ENCODE measurements at regions not wholly inside any gene's neighbourhood (a gene's known extent, or its start where the extent isn't known, plus 50 kb on each side); places are given as distances from the start of the nearest gene placed in this dataset.

DNA sequence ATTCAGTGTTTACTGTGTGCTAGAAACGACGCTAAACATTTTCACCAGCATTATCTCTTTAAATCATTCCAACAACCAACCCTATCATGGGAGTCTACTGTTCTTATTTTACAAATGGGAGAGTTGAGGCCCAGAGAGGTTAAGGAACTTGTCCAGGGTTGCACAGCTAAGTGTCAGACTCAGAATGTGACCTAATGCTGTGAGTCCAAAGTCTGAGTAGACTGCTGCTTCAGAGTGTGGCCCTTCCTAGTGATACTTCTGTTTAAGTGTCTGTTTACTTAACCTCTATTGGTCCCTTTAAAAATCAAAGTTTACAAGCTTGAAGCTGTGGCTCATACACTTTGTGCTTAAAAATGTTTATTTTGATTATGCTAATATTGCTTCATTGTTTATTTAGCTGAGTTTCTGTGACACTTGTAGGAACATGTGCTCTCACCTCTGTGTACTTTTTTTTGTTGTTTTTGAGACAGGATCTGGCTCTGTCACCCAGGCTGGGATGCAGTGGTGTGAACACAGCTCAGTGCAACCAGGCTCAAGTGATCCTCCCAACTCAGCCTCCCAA is 84.4 kb upstream of the SYPL1 start:
- CTCF ChIA-PET: no interaction called here
- Mint-ChIP-seq H3K4me1 (no peaks in the 10 kb centered on the region), H3K36me3 (no peaks in the 10 kb centered on the region), H3K27me3 (peaks cover 37% of the 10 kb centered on the region), H3K27ac (no peak overlapping the region), H3K4me3 (no peak overlapping the region), H3K9me3 (ENCODE audit: low read depth) (no peaks in the 10 kb centered on the region)
- ATAC-seq (no peak), DNase-seq (no peak)

DNA sequence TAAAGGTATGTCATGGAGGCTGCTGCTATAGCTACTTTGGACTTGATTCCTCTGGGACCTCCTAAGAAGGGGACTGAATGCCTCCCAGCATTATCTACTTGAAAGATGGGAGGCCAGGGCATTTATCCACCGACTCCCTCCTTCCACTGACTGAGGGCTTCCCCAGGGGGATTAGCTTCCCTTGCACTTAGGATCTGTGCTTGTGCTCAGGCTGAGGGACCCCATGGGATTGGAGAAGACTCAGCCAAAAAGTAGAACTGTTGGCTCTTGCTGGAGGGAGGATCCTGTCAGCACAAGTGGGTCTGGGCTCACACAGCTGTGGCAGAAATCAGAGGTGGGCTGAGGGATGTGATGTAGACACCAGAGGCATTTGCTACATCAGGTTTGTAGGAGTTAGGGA is 81.5 kb upstream of the SYPL1 start:
- Mint-ChIP-seq H3K27me3 (peaks cover 42% of the 10 kb centered on the region), H3K9me3 (ENCODE audit: low read depth) (no peaks in the 10 kb centered on the region), H3K4me1 (no peaks in the 10 kb centered on the region), H3K27ac (no peak overlapping the region), H3K36me3 (no peaks in the 10 kb centered on the region), H3K4me3 (no peak overlapping the region)
- ATAC-seq (no peak), DNase-seq (no peak)
- CTCF ChIA-PET: no interaction called here

DNA sequence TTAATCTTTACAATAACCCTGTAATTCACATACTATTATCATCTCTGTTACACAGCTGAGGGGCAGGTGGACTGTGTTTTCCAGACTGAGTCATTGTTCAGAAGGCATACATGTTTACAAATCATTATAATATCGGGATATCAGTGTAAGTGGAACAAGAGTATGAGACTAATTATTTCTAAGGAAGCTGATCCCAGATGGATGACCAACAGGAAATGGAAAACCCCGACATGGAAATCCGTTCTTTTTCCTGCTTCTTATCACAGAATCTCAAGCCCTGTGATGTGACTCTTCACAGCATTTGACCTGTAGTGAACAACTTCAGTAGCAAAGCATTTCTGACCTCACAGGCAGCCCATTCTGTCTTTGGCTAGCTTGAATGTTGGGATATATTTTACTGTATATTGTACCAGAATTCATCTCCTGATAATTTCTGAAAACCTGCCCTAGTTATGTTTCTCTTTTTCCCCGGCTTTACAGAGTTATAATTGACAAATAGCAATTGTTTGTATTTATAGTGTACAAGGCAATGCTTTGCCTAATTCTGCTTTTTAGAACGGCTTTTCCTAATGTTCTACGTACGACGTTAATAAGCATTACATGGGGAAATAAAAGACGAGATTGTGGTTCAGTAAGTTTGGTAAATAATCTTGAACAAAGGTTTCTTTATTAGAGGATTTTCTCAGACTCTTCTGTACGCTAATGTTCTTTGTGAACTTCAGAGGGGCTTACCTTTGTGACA is 78.6 kb upstream of the SYPL1 start:
- H3K36me3 Mint-ChIP-seq: peaks cover 1% of the 10 kb centered on the region
- no peaks in the 10 kb centered on the region for H3K9me3 Mint-ChIP-seq (ENCODE audit: low read depth)
- CTCF ChIA-PET: no interaction called here
- DNase-seq (no peak), ATAC-seq (no peak)
- peaks cover 55% of the 10 kb centered on the region for H3K27me3 Mint-ChIP-seq
- H3K4me3 Mint-ChIP-seq: no peak overlapping the region
- H3K4me1 Mint-ChIP-seq: no peaks in the 10 kb centered on the region
- no peak overlapping the region for H3K27ac Mint-ChIP-seq

DNA sequence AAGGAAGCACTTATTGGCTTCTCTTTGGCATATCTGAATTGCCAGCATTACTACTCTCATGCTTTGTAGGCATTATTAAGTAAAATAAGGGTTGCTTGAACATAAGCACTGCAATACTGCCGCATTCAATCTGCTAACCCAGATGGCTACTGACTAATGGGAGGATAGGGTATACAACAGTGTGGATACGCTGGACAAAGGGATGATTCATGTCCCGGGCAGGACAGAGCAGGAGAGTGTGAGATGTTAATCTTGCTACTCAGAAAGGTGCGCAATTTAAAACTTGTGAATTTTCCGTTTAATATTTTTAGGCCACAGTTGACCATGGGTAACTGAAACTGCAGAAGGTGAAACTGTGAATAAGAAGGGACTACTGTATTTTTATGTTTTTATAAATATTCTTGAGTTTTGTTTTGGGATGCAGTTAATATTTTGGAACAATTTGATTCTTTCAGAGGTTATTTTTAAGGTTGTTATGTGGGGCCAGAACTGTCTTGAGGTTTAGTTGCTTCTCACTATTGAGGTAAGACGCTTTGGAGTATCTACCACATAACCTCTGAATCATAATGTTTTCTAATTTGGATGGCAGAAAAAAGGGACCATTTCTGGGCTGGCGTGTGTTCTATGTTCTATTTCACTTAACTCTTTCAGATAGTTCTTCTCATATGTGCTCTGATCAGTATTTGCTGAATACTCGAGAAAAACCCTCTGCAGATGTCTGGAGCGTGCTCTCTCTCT is 75.7 kb upstream of the SYPL1 start:
- Mint-ChIP-seq H3K4me3 (no peak overlapping the region), H3K9me3 (ENCODE audit: low read depth) (no peaks in the 10 kb centered on the region), H3K27me3 (peaks cover 37% of the 10 kb centered on the region), H3K27ac (no peak overlapping the region), H3K4me1 (peaks cover 7% of the 10 kb centered on the region), H3K36me3 (peaks cover 1% of the 10 kb centered on the region)
- DNase-seq (no peak), ATAC-seq (no peak)
- CTCF ChIA-PET: interaction anchor here (1.0 kb wide), 1 partner anchor 12 kb away, joined by 3 read pairs; no protein-coding TSS in a partner anchor

- CTCF ChIA-PET: interaction anchor here (1.1 kb wide), 1 partner anchor 21 kb away, joined by 3 read pairs; no protein-coding TSS in a partner anchor
- DNase-seq (no peak), ATAC-seq (no peak)
- no peaks in the 10 kb centered on the region for H3K9me3 Mint-ChIP-seq (ENCODE audit: low read depth)
- peaks cover 7% of the 10 kb centered on the region for H3K4me1 Mint-ChIP-seq
- H3K4me3 Mint-ChIP-seq: no peak overlapping the region
- peaks cover 1% of the 10 kb centered on the region for H3K36me3 Mint-ChIP-seq
- peaks cover 24% of the 10 kb centered on the region for H3K27me3 Mint-ChIP-seq
- no peak overlapping the region for H3K27ac Mint-ChIP-seq
These were observed 73.6 kb upstream of the SYPL1 start for GRCh38 chr7:106185719-106186118.

DNA sequence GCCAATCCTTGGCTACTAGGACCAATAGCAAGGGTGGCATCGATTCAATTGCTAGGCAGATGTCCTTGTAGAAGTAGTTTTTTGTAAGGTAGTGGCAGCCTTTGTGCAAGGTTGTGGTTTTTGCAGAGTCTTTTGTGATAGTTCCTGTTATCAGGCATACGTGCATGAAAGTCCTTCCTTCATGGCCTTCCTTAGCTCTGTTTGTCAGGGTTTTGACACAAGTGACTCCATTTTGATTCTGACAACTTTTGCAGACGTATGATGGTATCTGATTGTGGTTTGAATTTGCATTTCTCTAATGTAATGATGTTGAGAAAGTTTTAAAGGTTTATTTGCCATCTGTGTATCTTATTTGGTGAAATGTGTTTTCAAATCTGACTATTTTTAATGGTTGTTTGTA is 71.8 kb upstream of the SYPL1 start:
- H3K27ac Mint-ChIP-seq: no peak overlapping the region
- CTCF ChIA-PET: no interaction called here
- H3K4me3 Mint-ChIP-seq: no peak overlapping the region
- DNase-seq (no peak), ATAC-seq (no peak)
- H3K4me1 Mint-ChIP-seq: peaks cover 7% of the 10 kb centered on the region
- no peaks in the 10 kb centered on the region for H3K9me3 Mint-ChIP-seq (ENCODE audit: low read depth)
- peaks cover 1% of the 10 kb centered on the region for H3K36me3 Mint-ChIP-seq
- H3K27me3 Mint-ChIP-seq: peaks cover 16% of the 10 kb centered on the region

DNA sequence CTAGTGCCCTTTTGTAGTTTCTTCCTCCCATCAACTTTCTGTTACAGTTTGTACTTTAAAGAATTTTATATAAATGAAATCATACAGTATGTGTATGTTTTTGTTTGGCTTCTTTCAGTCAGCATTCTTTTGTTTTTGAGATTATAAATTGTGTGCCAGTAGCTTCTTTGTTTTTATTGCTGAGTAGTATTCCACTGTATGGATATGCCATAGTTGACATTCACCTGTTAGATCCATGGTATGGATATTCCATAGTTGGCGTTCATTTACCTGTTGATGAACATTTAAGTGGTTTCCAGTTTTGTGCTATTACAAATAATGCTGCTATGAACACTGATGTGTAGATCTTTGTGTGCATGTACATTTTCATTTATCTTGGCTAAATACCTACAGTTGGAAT is 70.8 kb upstream of the SYPL1 start:
- DNase-seq: no peak
- no peak overlapping the region for H3K27ac Mint-ChIP-seq
- no peak overlapping the region for H3K4me3 Mint-ChIP-seq
- no peaks in the 10 kb centered on the region for H3K9me3 Mint-ChIP-seq (ENCODE audit: low read depth)
- peaks cover 10% of the 10 kb centered on the region for H3K27me3 Mint-ChIP-seq
- no peak for ATAC-seq
- peaks cover 7% of the 10 kb centered on the region for H3K4me1 Mint-ChIP-seq
- CTCF ChIA-PET: no interaction called here
- peaks cover 1% of the 10 kb centered on the region for H3K36me3 Mint-ChIP-seq

DNA sequence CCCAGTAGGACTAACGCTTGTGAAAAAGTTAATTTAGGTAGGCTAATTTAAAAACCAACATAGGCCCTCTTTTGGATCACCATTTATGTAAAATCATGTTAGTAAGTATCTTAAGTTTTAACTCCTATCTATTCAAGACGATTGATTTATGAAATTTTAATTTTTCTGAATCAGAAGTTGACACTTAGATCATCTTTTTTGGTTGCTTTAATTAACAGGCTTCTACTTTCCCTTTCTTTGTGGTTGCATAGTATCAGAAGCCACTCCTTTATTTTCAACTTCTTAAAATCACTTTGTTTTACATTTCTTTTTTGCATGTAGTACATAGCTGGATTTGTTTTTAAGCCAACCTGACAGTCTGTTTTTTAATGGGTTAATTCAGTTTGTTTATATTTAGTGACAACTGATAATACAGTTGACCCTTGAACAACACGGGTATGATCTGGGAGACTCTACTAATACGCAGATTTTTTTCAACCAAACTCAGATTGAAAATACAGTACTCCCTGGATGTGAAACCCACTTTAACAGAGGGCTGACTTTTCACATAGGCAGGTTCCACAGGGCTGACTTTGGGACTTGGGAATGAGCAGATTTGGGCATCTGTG is 69.7 kb upstream of the SYPL1 start:
- peaks cover 6% of the 10 kb centered on the region for H3K27me3 Mint-ChIP-seq
- H3K4me1 Mint-ChIP-seq: peaks cover 8% of the 10 kb centered on the region
- DNase-seq (no peak), ATAC-seq (no peak)
- no peak overlapping the region for H3K27ac Mint-ChIP-seq
- H3K4me3 Mint-ChIP-seq: no peak overlapping the region
- H3K36me3 Mint-ChIP-seq: peaks cover 1% of the 10 kb centered on the region
- H3K9me3 Mint-ChIP-seq (ENCODE audit: low read depth): no peaks in the 10 kb centered on the region
- CTCF ChIA-PET: no interaction called here

GRCh38 chr7:106180721-106181120 is 68.6 kb upstream of the SYPL1 start:
- no peak overlapping the region for H3K27ac Mint-ChIP-seq
- H3K27me3 Mint-ChIP-seq: peaks cover 10% of the 10 kb centered on the region
- no peaks in the 10 kb centered on the region for H3K36me3 Mint-ChIP-seq
- H3K9me3 Mint-ChIP-seq (ENCODE audit: low read depth): no peaks in the 10 kb centered on the region
- H3K4me3 Mint-ChIP-seq: no peak overlapping the region
- H3K4me1 Mint-ChIP-seq: peaks cover 10% of the 10 kb centered on the region
- ATAC-seq (no peak), DNase-seq (no peak)
- CTCF ChIA-PET: interaction anchor here (12.4 kb wide), 1 partner anchor 282 kb away, joined by 151 read pairs; no protein-coding TSS in a partner anchor

DNA sequence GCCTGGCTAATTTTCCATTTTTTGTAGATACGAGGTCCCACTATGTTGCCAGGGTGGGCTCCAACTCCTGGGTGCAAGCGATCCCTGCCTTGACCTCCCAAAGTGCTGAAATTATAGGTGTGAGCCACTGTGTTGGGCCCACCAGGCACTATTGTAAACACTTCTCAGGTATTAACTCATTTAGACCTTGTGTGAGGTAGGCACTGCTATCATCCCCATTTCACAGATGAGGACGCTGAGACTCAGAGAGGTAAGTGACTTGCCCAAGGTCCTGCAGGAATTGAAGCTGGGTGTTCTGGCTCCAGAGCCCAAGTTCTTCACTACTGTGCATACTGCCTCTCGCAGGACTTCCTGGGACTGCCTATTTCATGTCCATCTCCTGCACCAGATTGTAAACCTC is 67.1 kb upstream of the SYPL1 start:
- Mint-ChIP-seq H3K9me3 (ENCODE audit: low read depth) (no peaks in the 10 kb centered on the region), H3K4me1 (peaks cover 10% of the 10 kb centered on the region), H3K36me3 (no peaks in the 10 kb centered on the region), H3K27me3 (peaks cover 19% of the 10 kb centered on the region), H3K27ac (no peak overlapping the region), H3K4me3 (no peak overlapping the region)
- ATAC-seq: no peak
- CTCF ChIA-PET: interaction anchor here (0.6 to 12.4 kb wide), 3 partner anchors 14 to 364 kb away, joined by 4 to 151 read pairs (median 39); no protein-coding TSS in a partner anchor
- DNase-seq: no peak

- no peaks in the 10 kb centered on the region for H3K36me3 Mint-ChIP-seq
- no peak overlapping the region for H3K27ac Mint-ChIP-seq
- DNase-seq: no peak
- no peaks in the 10 kb centered on the region for H3K9me3 Mint-ChIP-seq (ENCODE audit: low read depth)
- H3K4me1 Mint-ChIP-seq: peaks cover 5% of the 10 kb centered on the region
- CTCF ChIA-PET: interaction anchor here (1.3 to 12.4 kb wide), 3 partner anchors 13 to 364 kb away, joined by 3 to 151 read pairs (median 39); no protein-coding TSS in a partner anchor
- peaks cover 20% of the 10 kb centered on the region for H3K27me3 Mint-ChIP-seq
- no peak for ATAC-seq
- H3K4me3 Mint-ChIP-seq: no peak overlapping the region
These were observed 66.6 kb upstream of the SYPL1 start for GRCh38 chr7:106178593-106179134.

DNA sequence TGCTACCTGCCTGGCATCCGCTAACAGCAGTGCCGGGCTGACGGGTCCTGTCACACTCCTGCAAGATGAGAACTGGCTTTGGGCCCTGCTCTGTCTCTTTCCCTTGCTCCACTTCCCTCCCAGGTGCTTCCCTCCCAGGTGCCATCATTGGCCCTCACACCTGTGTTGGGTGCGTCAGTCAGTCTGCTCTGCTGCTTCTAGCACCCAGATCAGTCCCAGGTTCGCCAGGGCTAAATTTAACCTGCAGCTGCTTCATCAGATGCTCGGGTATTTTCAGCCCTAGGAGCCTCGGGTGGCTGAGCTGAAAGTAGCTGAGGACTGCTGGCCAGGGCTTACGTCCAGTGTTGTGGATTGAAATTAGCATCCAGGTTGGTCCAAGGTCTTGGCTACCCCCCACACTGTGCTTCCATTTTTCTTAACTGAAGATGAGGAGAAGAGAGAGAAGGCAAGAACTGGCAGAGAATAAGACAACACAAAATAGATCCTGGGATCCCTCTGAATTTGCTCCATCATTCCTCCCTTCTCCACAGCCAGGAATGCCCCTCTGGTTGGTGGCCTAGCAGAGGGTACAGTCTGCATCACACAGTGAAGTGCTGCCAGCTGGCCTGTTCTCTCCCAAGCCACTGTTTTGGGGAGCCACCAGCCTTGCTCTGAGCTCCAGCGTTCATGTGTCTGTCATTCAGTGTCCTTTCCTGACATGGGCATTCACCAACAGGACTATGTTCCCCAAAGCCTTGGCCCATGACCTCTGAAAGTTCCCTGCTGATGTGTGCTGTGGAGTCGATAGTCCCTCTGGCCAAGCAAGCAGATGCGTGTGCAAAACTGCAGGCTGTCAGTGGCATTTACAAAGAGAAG is 65.9 kb upstream of the SYPL1 start:
- DNase-seq: no peak
- no peak for ATAC-seq
- H3K27me3 Mint-ChIP-seq: peaks cover 21% of the 10 kb centered on the region
- H3K4me3 Mint-ChIP-seq: no peak overlapping the region
- H3K4me1 Mint-ChIP-seq: peaks cover 3% of the 10 kb centered on the region
- no peaks in the 10 kb centered on the region for H3K36me3 Mint-ChIP-seq
- CTCF ChIA-PET: interaction anchor here (1.2 to 12.4 kb wide), 13 partner anchors 11 to 558 kb away, joined by 3 to 151 read pairs (median 4); no protein-coding TSS in a partner anchor
- no peaks in the 10 kb centered on the region for H3K9me3 Mint-ChIP-seq (ENCODE audit: low read depth)
- H3K27ac Mint-ChIP-seq: no peak overlapping the region
